Glomerular visceral epithelial cell (primary cell): ENCODE measurements at regions not wholly inside any gene's neighbourhood (a gene's known extent, or its start where the extent isn't known, plus 50 kb on each side); places are given as distances from the start of the nearest gene placed in this dataset.
"Not testable (repeated sequence)": the region's sequence is repeated elsewhere in the genome, so short reads cannot be mapped to it uniquely, and the experiment has no call there.

Source experiments
- DNase-seq: peaks from one replicate; pipeline ENCODE4 v3.0.0-alpha.2; 2016; ENCODE audit errors: extremely low spot score

GRCh38 chr3:78079514-78079913, 1039.6 kb downstream of the ROBO2 start:
- DNase-seq: no peak

- DNase-seq: no peak
Observed at GRCh38 chr3:78086150-78086549, 1046.3 kb downstream of the ROBO2 start.

GRCh38 chr3:78087134-78087533, 1047.2 kb downstream of the ROBO2 start:
- no peak for DNase-seq

- no peak for DNase-seq
Observed at GRCh38 chr3:78088006-78088405, 1048.1 kb downstream of the ROBO2 start.

- no peak for DNase-seq
Observed at GRCh38 chr3:78090382-78090781, 1050.5 kb downstream of the ROBO2 start.

GRCh38 chr3:78091478-78092119, 1051.7 kb downstream of the ROBO2 start:
- no peak for DNase-seq

- DNase-seq: not testable (repeated sequence)
Observed at GRCh38 chr3:78092574-78092973, 1052.7 kb downstream of the ROBO2 start.

- peak; percentile 46 for DNase-seq
Observed at GRCh38 chr3:78096488-78097255, 1056.8 kb downstream of the ROBO2 start.

GRCh38 chr3:78098367-78098766, 1058.5 kb downstream of the ROBO2 start:
- DNase-seq: no peak

GRCh38 chr3:78101384-78101783, 1061.5 kb downstream of the ROBO2 start:
- DNase-seq: peak; percentile 86

GRCh38 chr3:78108269-78108961, 1068.5 kb downstream of the ROBO2 start:
- DNase-seq: not testable (repeated sequence)

GRCh38 chr3:78112291-78113010, 1072.6 kb downstream of the ROBO2 start:
- no peak for DNase-seq

GRCh38 chr3:78115983-78116382, 1076.1 kb downstream of the ROBO2 start:
- no peak for DNase-seq

GRCh38 chr3:78116874-78117273, 1077.0 kb downstream of the ROBO2 start:
- DNase-seq: peak; percentile 67

GRCh38 chr3:78123058-78123457, 1083.2 kb downstream of the ROBO2 start:
- no peak for DNase-seq

- DNase-seq: no peak
Observed at GRCh38 chr3:78129707-78130106, 1089.8 kb downstream of the ROBO2 start.

- DNase-seq: no peak
Observed at GRCh38 chr3:78130741-78131290, 1090.9 kb downstream of the ROBO2 start.

- DNase-seq: no peak
Observed at GRCh38 chr3:78134496-78134895, 1094.6 kb downstream of the ROBO2 start.

- DNase-seq: peak; percentile 42
Observed at GRCh38 chr3:78139166-78139565, 1099.3 kb downstream of the ROBO2 start.

GRCh38 chr3:78140274-78140673, 1100.4 kb downstream of the ROBO2 start:
- no peak for DNase-seq

- DNase-seq: no peak
Observed at GRCh38 chr3:78140866-78141265, 1101.0 kb downstream of the ROBO2 start.

GRCh38 chr3:78141269-78141668, 1101.4 kb downstream of the ROBO2 start:
- DNase-seq: peak; percentile 57
